ENCODE measurements at regions not wholly inside any gene's neighbourhood (a gene's known extent, or its start where the extent isn't known, plus 50 kb on each side); places are given as distances from the start of the nearest gene placed in this dataset.

- TF ChIP-seq AR (CRISPR knock-in tag; IDR thresholded peaks at IDR 0.05) (no peak), ZNF425 (CRISPR knock-in tag; conservative IDR thresholded peaks at IDR 0.05) (no peak), GABPB1 (CRISPR knock-in tag; IDR thresholded peaks at IDR 0.05) (no peak)
Observed at GRCh38 chr11:128066399-128066798, 521.0 kb downstream of the ETS1 start (continued).

GRCh38 chr11:128061281-128061871, 526.0 kb downstream of the ETS1 start:
- no peaks in the 10 kb centered on the region for H3K9me3 Mint-ChIP-seq
- ChIA-PET POLR2A (no interaction called here), CTCF (interaction anchor here (0.6 to 1.3 kb wide), 3 partner anchors 24 to 549 kb away, joined by 3 to 6 read pairs (median 3); no protein-coding TSS in a partner anchor)
- ATAC-seq = no peak
- H3K36me3 Mint-ChIP-seq = no peaks in the 10 kb centered on the region
- DNase-seq (ENCODE audit: low spot score) = no peak
- H3K4me1 Mint-ChIP-seq = no peaks in the 10 kb centered on the region
- H3K27me3 Mint-ChIP-seq (ENCODE audit: low read depth) = no peaks in the 10 kb centered on the region
- no peak for TF ChIP-seq AFF4 (CRISPR knock-in tag; IDR thresholded peaks at IDR 0.05; ENCODE audit: borderline replicate concordance)
- TF ChIP-seq GTF2I (CRISPR knock-in tag; conservative IDR thresholded peaks at IDR 0.05) = no peak
- no peak for TF ChIP-seq USF1 (CRISPR knock-in tag; IDR thresholded peaks at IDR 0.05)
- H3K4me3 Mint-ChIP-seq = no peak overlapping the region
- no peak overlapping the region for H3K27ac Mint-ChIP-seq

GRCh38 chr11:128058580-128059208, 528.7 kb downstream of the ETS1 start:
- CTCF ChIA-PET = interaction anchor here (1.2 kb wide), 1 partner anchor 99 kb away, joined by 4 read pairs; no protein-coding TSS in a partner anchor
- Mint-ChIP-seq H3K27me3 (ENCODE audit: low read depth) (no peaks in the 10 kb centered on the region), H3K36me3 (no peaks in the 10 kb centered on the region), H3K9me3 (no peaks in the 10 kb centered on the region), H3K4me1 (no peaks in the 10 kb centered on the region), H3K27ac (no peak overlapping the region), H3K4me3 (no peak overlapping the region)
- DNase-seq (ENCODE audit: low spot score) (no peak), ATAC-seq (no peak)
- POLR2A ChIA-PET = no interaction called here
- TF ChIP-seq CREB1 (CRISPR knock-in tag; IDR thresholded peaks at IDR 0.05) = no peak
- no peak for TF ChIP-seq ZBTB21 (CRISPR knock-in tag; IDR thresholded peaks at IDR 0.05; ENCODE audit: borderline replicate concordance)
- no peak for TF ChIP-seq NR1H2 (CRISPR knock-in tag; IDR thresholded peaks at IDR 0.05)
- TF ChIP-seq E2F1 (CRISPR knock-in tag; IDR thresholded peaks at IDR 0.05) = no peak

All from WTC11 (cell line).